HG02763 (cell line): ENCODE measurements at regions not wholly inside any gene's neighbourhood (a gene's known extent, or its start where the extent isn't known, plus 50 kb on each side); places are given as distances from the start of the nearest gene placed in this dataset.

Experiments
- ATAC-seq: cut with Tn5 transposase; IDR thresholded peaks from one replicate; pipeline ENCODE4 v1.9.1; 2021; ENCODE audit warnings: mild to moderate bottlenecking, moderate library complexity; ENCODE audit not compliant: unreplicated experiment

GRCh38 chr9:78848061-78848460 is 551.1 kb downstream of the PSAT1 start:
- ATAC-seq: no peak

- no peak for ATAC-seq
These were observed 559.2 kb downstream of the PSAT1 start for GRCh38 chr9:78856144-78856543.

GRCh38 chr9:78856781-78857180 is 559.9 kb downstream of the PSAT1 start:
- no peak for ATAC-seq

GRCh38 chr9:78857373-78858225 is 560.7 kb downstream of the PSAT1 start:
- no peak for ATAC-seq

GRCh38 chr9:78858266-78858665 is 561.3 kb downstream of the PSAT1 start:
- ATAC-seq: no peak

- ATAC-seq: no peak
These were observed 564.0 kb downstream of the PSAT1 start for GRCh38 chr9:78860801-78861475.

- no peak for ATAC-seq
These were observed 566.6 kb downstream of the PSAT1 start for GRCh38 chr9:78863531-78863930.

GRCh38 chr9:78865737-78866136 is 568.8 kb downstream of the PSAT1 start:
- no peak for ATAC-seq

GRCh38 chr9:78866207-78867132 is 569.5 kb downstream of the PSAT1 start:
- ATAC-seq: no peak

GRCh38 chr9:78871086-78871451 is 574.1 kb downstream of the PSAT1 start:
- no peak for ATAC-seq

- no peak for ATAC-seq
These were observed 574.8 kb downstream of the PSAT1 start for GRCh38 chr9:78871452-78872331.

GRCh38 chr9:78874061-78874460 is 577.1 kb downstream of the PSAT1 start:
- no peak for ATAC-seq

- ATAC-seq: no peak
These were observed 582.6 kb downstream of the PSAT1 start for GRCh38 chr9:78879324-78880100.

- ATAC-seq: no peak
These were observed 584.4 kb downstream of the PSAT1 start for GRCh38 chr9:78881295-78881694.

- ATAC-seq: no peak
These were observed 585.6 kb downstream of the PSAT1 start for GRCh38 chr9:78882481-78882880.

- no peak for ATAC-seq
These were observed 587.8 kb downstream of the PSAT1 start for GRCh38 chr9:78884611-78885150.

- no peak for ATAC-seq
These were observed 595.3 kb downstream of the PSAT1 start for GRCh38 chr9:78892182-78892581.

- ATAC-seq: no peak
These were observed 595.8 kb downstream of the PSAT1 start for GRCh38 chr9:78892769-78893168.

- ATAC-seq: no peak
These were observed 597.0 kb downstream of the PSAT1 start for GRCh38 chr9:78893774-78894401.
